ENCODE measurements at regions not wholly inside any gene's neighbourhood (a gene's known extent, or its start where the extent isn't known, plus 50 kb on each side); places are given as distances from the start of the nearest gene placed in this dataset.

GRCh38 chr9:105023788-105024187, 95.8 kb upstream of the ABCA1 start:
- TF ChIP-seq ZNF24 (tag by site-specific recombination; IDR thresholded peaks at IDR 0.05) (no peak), ZNF239 (tag by site-specific recombination; IDR thresholded peaks at IDR 0.05) (no peak), KLF10 (tag by site-specific recombination; IDR thresholded peaks at IDR 0.05) (no peak), CTCF (tag by site-specific recombination; IDR thresholded peaks at IDR 0.05) (no peak), PBX3 (CRISPR knock-in tag; IDR thresholded peaks at IDR 0.05) (no peak), ZNF302 (tag by site-specific recombination; IDR thresholded peaks at IDR 0.05; ENCODE audit: low read depth) (no peak), SALL2 (tag by site-specific recombination; IDR thresholded peaks at IDR 0.05; ENCODE audit: borderline replicate concordance) (no peak), ZNF133 (tag by site-specific recombination; IDR thresholded peaks at IDR 0.05) (no peak), ZNF37A (tag by site-specific recombination; IDR thresholded peaks at IDR 0.05) (no peak), YY1 (tag by site-specific recombination; IDR thresholded peaks at IDR 0.05) (no peak), ZNF48 (tag by site-specific recombination; IDR thresholded peaks at IDR 0.05) (no peak)
- TF ChIP-seq, protein P1, sequence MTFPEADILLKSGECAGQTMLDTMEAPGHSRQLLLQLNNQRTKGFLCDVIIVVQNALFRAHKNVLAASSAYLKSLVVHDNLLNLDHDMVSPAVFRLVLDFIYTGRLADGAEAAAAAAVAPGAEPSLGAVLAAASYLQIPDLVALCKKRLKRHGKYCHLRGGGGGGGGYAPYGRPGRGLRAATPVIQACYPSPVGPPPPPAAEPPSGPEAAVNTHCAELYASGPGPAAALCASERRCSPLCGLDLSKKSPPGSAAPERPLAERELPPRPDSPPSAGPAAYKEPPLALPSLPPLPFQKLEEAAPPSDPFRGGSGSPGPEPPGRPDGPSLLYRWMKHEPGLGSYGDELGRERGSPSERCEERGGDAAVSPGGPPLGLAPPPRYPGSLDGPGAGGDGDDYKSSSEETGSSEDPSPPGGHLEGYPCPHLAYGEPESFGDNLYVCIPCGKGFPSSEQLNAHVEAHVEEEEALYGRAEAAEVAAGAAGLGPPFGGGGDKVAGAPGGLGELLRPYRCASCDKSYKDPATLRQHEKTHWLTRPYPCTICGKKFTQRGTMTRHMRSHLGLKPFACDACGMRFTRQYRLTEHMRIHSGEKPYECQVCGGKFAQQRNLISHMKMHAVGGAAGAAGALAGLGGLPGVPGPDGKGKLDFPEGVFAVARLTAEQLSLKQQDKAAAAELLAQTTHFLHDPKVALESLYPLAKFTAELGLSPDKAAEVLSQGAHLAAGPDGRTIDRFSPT (tag by site-specific recombination; IDR thresholded peaks at IDR 0.05), result no peak
